ENCODE measurements at regions not wholly inside any gene's neighbourhood (a gene's known extent, or its start where the extent isn't known, plus 50 kb on each side); places are given as distances from the start of the nearest gene placed in this dataset.

GRCh38 chr16:47921535-47921934, 234.3 kb downstream of the ABCC12 start:
- H3K9ac ChIP-seq (ENCODE audit: low read length), result no peak overlapping the region
- H2AFZ ChIP-seq (ENCODE audit: low read length), result no peak overlapping the region
- TF ChIP-seq CTCF (IDR thresholded peaks at IDR 0.05; ENCODE audit: low read length) (no peak), EZH2 (IDR thresholded peaks at IDR 0.05; ENCODE audit: borderline replicate concordance, low read length) (no peak)
- H3F3A ChIP-seq (ENCODE audit: insufficient read depth, low read length), result no peaks in the 10 kb centered on the region
- no peaks in the 10 kb centered on the region for H3K9me2 ChIP-seq (ENCODE audit: low read depth, low read length)
- no peaks in the 10 kb centered on the region for H3K9me3 ChIP-seq (ENCODE audit: low read length)
- H3K4me2 ChIP-seq (ENCODE audit: low read length), result no peak overlapping the region
- H3K4me1 ChIP-seq (ENCODE audit: insufficient read depth, low read length, severe bottlenecking), result no peaks in the 10 kb centered on the region
- no peak overlapping the region for H3K27ac ChIP-seq (ENCODE audit: low read depth, low read length, poor library complexity, severe bottlenecking)
- no peaks in the 10 kb centered on the region for H3K79me2 ChIP-seq (ENCODE audit: insufficient read depth, low read length)
- H3K4me3 ChIP-seq (ENCODE audit: low read depth, low read length, poor library complexity, severe bottlenecking), result no peak overlapping the region
- no peaks in the 10 kb centered on the region for H3K36me3 ChIP-seq (ENCODE audit: insufficient read depth, low read length)
- no peaks in the 10 kb centered on the region for H4K20me1 ChIP-seq (ENCODE audit: insufficient read depth, low read length)
- H3K27me3 ChIP-seq (ENCODE audit: insufficient read depth, low read length), result no peaks in the 10 kb centered on the region

GRCh38 chr16:47920709-47921108, 235.1 kb downstream of the ABCC12 start:
- Histone ChIP-seq H3K4me3 (ENCODE audit: low read depth, low read length, poor library complexity, severe bottlenecking) (no peak overlapping the region), H3K79me2 (ENCODE audit: insufficient read depth, low read length) (no peaks in the 10 kb centered on the region), H3K4me1 (ENCODE audit: insufficient read depth, low read length, severe bottlenecking) (no peaks in the 10 kb centered on the region), H3K36me3 (ENCODE audit: insufficient read depth, low read length) (no peaks in the 10 kb centered on the region), H3K27ac (ENCODE audit: low read depth, low read length, poor library complexity, severe bottlenecking) (no peak overlapping the region), H3K9ac (ENCODE audit: low read length) (no peak overlapping the region), H3K4me2 (ENCODE audit: low read length) (no peak overlapping the region), H3K27me3 (ENCODE audit: insufficient read depth, low read length) (no peaks in the 10 kb centered on the region), H3F3A (ENCODE audit: insufficient read depth, low read length) (no peaks in the 10 kb centered on the region), H3K9me3 (ENCODE audit: low read length) (no peaks in the 10 kb centered on the region), H2AFZ (ENCODE audit: low read length) (no peak overlapping the region), H3K9me2 (ENCODE audit: low read depth, low read length) (no peaks in the 10 kb centered on the region), H4K20me1 (ENCODE audit: insufficient read depth, low read length) (no peaks in the 10 kb centered on the region)
- TF ChIP-seq CTCF (IDR thresholded peaks at IDR 0.05; ENCODE audit: low read length), result no peak
- no peak for TF ChIP-seq EZH2 (IDR thresholded peaks at IDR 0.05; ENCODE audit: borderline replicate concordance, low read length)

DNA sequence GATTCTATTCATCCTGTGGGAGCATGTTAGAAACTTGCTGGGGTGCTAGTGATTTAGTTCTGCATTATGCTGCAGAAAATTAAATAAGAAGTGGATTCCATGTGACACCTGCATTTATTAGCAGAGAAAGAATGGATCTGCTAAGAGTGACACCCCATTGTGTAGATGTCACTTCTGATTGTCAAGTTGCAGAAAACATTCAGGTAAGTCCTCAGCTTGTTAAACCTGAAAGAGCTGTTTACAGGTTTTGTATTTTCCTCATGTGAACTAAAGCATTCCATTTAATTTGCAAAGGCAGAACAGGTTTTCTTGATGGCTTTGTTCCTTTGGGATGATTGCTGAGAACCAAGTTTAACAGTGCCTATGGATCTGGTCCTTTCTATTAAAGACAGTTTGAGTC, 238.7 kb downstream of the ABCC12 start:
- Histone ChIP-seq H3K4me2 (ENCODE audit: low read length) (no peak overlapping the region), H4K20me1 (ENCODE audit: insufficient read depth, low read length) (no peaks in the 10 kb centered on the region), H3K9ac (ENCODE audit: low read length) (no peak overlapping the region), H3K4me1 (ENCODE audit: insufficient read depth, low read length, severe bottlenecking) (no peaks in the 10 kb centered on the region), H3K27ac (ENCODE audit: low read depth, low read length, poor library complexity, severe bottlenecking) (no peak overlapping the region), H3K36me3 (ENCODE audit: insufficient read depth, low read length) (no peaks in the 10 kb centered on the region), H3K4me3 (ENCODE audit: low read depth, low read length, poor library complexity, severe bottlenecking) (no peak overlapping the region), H3K79me2 (ENCODE audit: insufficient read depth, low read length) (no peaks in the 10 kb centered on the region), H2AFZ (ENCODE audit: low read length) (no peak overlapping the region), H3K27me3 (ENCODE audit: insufficient read depth, low read length) (no peaks in the 10 kb centered on the region), H3K9me3 (ENCODE audit: low read length) (no peaks in the 10 kb centered on the region), H3K9me2 (ENCODE audit: low read depth, low read length) (no peaks in the 10 kb centered on the region), H3F3A (ENCODE audit: insufficient read depth, low read length) (no peaks in the 10 kb centered on the region)
- no peak for TF ChIP-seq EZH2 (IDR thresholded peaks at IDR 0.05; ENCODE audit: borderline replicate concordance, low read length)
- no peak for TF ChIP-seq CTCF (IDR thresholded peaks at IDR 0.05; ENCODE audit: low read length)

Measured in OCI-LY1 (cell line).